ENCODE measurements at regions not wholly inside any gene's neighbourhood (a gene's known extent, or its start where the extent isn't known, plus 50 kb on each side); places are given as distances from the start of the nearest gene placed in this dataset.
A peak's percentile ranks its signal among the peaks of the same experiment; 100 is the strongest.

- Histone ChIP-seq H3K27me3 (no peaks in the 10 kb centered on the region), H3K9me3 (peaks cover 0 to 8% (median 2%) of the 10 kb centered on the region in 11 donors), H3K36me3 (no peaks in the 10 kb centered on the region), H3K4me3 (no peak overlapping the region), H3K4me1 (no peaks in the 10 kb centered on the region), H3K27ac (no peak overlapping the region)
- intact Hi-C loops (cut with DNase I) = loop anchor here in 2 of 10 donors (10.0 kb wide), 2 partner anchors 293 to 303 kb away; partner anchors contain the start of gene CRPPA (in 1 of the 2)
- ATAC-seq (no peak), DNase-seq (no peak)
- no peak for TF ChIP-seq CTCF (IDR thresholded peaks at IDR 0.05)
- 90 to 92% methylated on average over 3 of the region's 3 CpGs for WGBS, 2 donors
Measured at GRCh38 chr7:16121876-16122390, 299.4 kb downstream of the CRPPA start.

GRCh38 chr7:16115374-16115773, 306.0 kb downstream of the CRPPA start:
- Histone ChIP-seq H3K27me3 (no peaks in the 10 kb centered on the region), H3K9me3 (peaks cover 0 to 34% (median 16%) of the 10 kb centered on the region in 11 donors), H3K4me1 (no peaks in the 10 kb centered on the region), H3K27ac (no peak overlapping the region), H3K36me3 (no peaks in the 10 kb centered on the region), H3K4me3 (no peak overlapping the region)
- ATAC-seq (no peak), DNase-seq (no peak)
- 89 to 90% methylated on average over 2 of the region's 2 CpGs for WGBS, 2 donors
- intact Hi-C loops (cut with DNase I) = loop anchor here in 6 of 10 donors (2.0 to 10.0 kb wide), 5 partner anchors 289 to 449 kb away; partner anchors contain the start of gene CRPPA (in 4 of the 6)
- TF ChIP-seq CTCF (IDR thresholded peaks at IDR 0.05) = no peak

DNA sequence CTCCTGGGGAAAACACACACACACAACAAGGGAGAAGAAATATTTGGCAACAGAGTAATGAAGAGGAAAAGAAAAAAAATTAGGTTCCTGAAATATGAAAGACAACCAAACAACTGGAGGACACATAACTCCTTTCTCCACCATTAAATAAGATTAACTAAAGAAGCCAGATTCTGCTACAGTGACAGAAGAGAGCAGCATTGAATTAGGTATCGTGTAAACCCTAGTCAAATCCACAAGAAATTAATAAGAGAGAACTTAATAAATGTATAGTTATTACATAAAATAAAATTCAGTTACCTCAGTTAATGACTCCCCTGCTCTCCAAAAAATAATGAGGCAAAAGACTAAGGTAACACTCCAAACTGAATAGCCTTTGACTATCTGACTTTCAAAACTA, 306.7 kb downstream of the CRPPA start:
- no peak for DNase-seq
- no peak overlapping the region for H3K27ac ChIP-seq
- TF ChIP-seq CTCF (IDR thresholded peaks at IDR 0.05) = peak in 8 of 9 donors; percentile 20 to 63 (median 49)
- H3K36me3 ChIP-seq = no peaks in the 10 kb centered on the region
- WGBS, 2 donors = 86 to 100% methylated on average over 1 of the region's 1 CpG
- intact Hi-C loops (cut with DNase I) = loop anchor here in 7 of 10 donors (2.0 to 10.0 kb wide), 6 partner anchors 290 to 453 kb away; partner anchors contain the start of gene CRPPA (in 4 of the 7)
- ATAC-seq = no peak
- H3K27me3 ChIP-seq = no peaks in the 10 kb centered on the region
- peaks cover 0 to 42% (median 18%) of the 10 kb centered on the region in 11 donors for H3K9me3 ChIP-seq
- no peaks in the 10 kb centered on the region for H3K4me1 ChIP-seq
- H3K4me3 ChIP-seq = no peak overlapping the region

GRCh38 chr7:16114071-16114470, 307.3 kb downstream of the CRPPA start:
- TF ChIP-seq CTCF (IDR thresholded peaks at IDR 0.05) = no peak
- H3K4me1 ChIP-seq = no peaks in the 10 kb centered on the region
- H3K27ac ChIP-seq = no peak overlapping the region
- ATAC-seq (no peak), DNase-seq (no peak)
- no peaks in the 10 kb centered on the region for H3K36me3 ChIP-seq
- no peak overlapping the region for H3K4me3 ChIP-seq
- intact Hi-C loops (cut with DNase I) = loop anchor here in 7 of 10 donors (2.0 to 10.0 kb wide), 5 partner anchors 291 to 453 kb away; partner anchors contain the start of gene CRPPA (in 3 of the 7)
- no peaks in the 10 kb centered on the region for H3K27me3 ChIP-seq
- peaks cover 0 to 47% (median 23%) of the 10 kb centered on the region in 11 donors for H3K9me3 ChIP-seq
- 80 to 82% methylated on average over 2 of the region's 2 CpGs for WGBS, 2 donors

Measured in heart right ventricle (tissue), 16 donors.